HG03354 (cell line): ENCODE measurements at regions not wholly inside any gene's neighbourhood (a gene's known extent, or its start where the extent isn't known, plus 50 kb on each side); places are given as distances from the start of the nearest gene placed in this dataset.
"Not testable (repeated sequence)": the region's sequence is repeated elsewhere in the genome, so short reads cannot be mapped to it uniquely, and the experiment has no call there.

Source experiments
- ATAC-seq: cut with Tn5 transposase; IDR thresholded peaks from one replicate; pipeline ENCODE4 v1.9.1; 2021; ENCODE audit warnings: mild to moderate bottlenecking; ENCODE audit not compliant: unreplicated experiment, poor library complexity, severe bottlenecking

- ATAC-seq: peak; percentile 93
Observed at GRCh38 chr5:63401436-63402046, 560.7 kb downstream of the HTR1A start.

DNA sequence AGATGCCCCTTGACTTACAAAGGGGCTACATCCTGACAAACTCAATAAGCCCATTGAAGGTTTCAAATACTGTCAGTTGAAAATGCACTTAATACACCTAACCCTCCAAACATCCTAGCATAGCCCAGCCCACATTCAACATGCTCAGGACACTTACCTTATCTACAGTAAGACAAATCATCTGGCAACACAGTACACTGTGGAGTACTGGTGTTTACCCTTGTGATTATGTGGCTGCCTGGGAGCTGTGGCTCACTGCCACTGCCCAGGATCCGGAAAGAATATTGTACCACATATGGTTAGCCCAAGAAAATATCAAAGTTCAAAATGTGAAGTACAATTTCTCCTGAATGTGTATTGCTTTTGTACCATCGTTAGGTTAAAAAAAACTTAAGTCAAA, 562.2 kb downstream of the HTR1A start:
- no peak for ATAC-seq

- no peak for ATAC-seq
Observed at GRCh38 chr5:63398346-63398745, 563.9 kb downstream of the HTR1A start.

DNA sequence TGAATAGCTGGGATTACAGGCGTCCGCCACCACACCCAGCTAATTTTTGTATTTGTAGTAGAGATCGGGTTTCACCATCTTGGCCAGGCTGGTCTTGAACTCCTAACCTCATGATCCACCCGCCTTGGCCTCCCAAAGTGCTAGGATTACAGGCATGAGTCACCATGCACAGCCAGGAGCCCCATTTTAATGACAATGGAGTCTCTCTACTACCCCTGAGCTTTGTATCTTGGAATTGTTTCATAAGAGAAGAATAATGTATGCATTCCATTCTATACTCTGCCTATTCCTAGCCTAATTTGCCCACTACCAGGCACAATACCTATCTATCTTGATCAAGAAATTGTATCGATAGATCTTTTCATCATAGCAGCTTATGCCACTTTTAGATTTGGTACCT, 574.1 kb downstream of the HTR1A start:
- ATAC-seq: not testable (repeated sequence)

DNA sequence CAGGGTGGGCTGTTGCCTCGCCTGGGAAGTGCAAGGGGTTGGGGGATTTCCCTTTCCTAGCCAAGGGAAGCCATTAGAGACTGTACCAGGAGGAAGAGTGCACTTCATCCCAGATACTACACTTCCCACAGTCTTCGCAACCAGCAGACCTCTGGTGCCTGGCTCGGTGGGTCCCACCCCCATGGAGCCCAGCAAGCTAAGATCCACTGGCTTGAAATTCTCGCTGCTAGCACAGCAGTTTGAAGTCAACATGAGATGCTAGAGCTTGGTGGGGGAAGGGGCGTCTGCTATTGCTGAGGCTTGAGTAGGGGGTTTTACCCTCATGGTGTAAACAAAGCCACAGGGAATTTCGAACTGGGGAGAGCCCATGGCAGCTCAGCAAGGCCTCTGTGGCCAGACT, 586.4 kb downstream of the HTR1A start:
- no peak for ATAC-seq

GRCh38 chr5:63374085-63374484, 588.2 kb downstream of the HTR1A start:
- ATAC-seq: no peak

GRCh38 chr5:63351164-63351563, 611.1 kb downstream of the HTR1A start:
- no peak for ATAC-seq

DNA sequence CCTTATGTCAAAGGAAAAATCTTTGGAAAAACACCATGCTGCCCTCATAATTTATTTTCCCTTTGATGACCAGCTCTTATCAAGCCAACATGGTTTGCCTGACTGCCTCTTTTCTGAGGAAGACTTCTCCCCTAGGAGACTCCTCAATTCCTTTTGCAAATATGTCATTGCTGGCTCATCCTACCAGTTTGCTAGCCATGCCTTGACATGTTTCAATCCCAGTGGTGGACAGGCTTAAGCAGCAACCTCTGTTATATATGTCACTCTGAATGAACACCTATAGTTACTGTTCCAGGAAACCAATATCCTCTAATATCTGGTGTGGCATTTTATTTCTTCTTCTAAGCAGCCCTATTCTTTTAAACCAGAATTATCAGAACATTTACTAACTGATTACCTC, 615.8 kb downstream of the HTR1A start:
- no peak for ATAC-seq

GRCh38 chr5:63341442-63341841, 620.8 kb downstream of the HTR1A start:
- no peak for ATAC-seq

GRCh38 chr5:63323926-63324325, 638.3 kb downstream of the HTR1A start:
- ATAC-seq: no peak

- no peak for ATAC-seq
Observed at GRCh38 chr5:63314551-63314950, 647.7 kb downstream of the HTR1A start.

GRCh38 chr5:63310644-63311043, 651.6 kb downstream of the HTR1A start:
- ATAC-seq: no peak

DNA sequence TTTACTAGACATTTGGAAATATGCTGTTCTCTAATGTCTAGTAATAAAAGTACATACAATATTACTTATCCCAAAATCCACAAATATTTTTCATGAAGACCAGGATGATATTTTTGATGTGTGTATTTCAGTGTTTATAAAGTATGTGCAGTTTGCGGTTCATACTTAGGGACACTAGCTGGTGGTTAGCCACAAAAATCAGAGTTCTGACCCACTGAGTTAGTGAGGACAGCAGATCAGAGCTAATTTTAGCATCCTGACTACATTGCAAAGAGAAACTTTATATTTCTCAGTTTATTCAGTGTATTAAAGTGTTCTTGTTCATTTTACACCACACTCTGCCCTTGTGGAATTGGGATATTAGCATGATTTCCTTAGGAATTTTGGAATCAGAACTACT, 655.3 kb downstream of the HTR1A start:
- no peak for ATAC-seq

- no peak for ATAC-seq
Observed at GRCh38 chr5:63293317-63293716, 668.9 kb downstream of the HTR1A start.

DNA sequence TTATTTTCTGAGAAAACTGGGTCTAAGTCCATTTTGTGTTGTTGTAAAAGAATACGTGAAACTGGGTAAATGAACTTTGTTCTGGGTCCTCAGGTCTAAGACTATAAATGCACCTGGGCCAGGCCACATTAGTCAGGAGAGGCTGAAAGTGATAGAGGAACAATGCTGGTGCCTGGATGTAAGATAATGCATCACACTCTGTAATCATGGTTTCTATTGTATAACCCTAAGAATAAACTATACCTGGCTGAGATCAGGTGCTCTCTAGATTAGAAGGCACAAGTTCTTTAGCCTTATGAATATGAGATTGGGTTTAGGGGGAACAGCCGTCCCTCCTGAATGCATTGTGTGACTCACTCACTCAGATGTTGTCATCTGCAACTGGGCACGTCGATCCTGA, 675.5 kb downstream of the HTR1A start:
- no peak for ATAC-seq

DNA sequence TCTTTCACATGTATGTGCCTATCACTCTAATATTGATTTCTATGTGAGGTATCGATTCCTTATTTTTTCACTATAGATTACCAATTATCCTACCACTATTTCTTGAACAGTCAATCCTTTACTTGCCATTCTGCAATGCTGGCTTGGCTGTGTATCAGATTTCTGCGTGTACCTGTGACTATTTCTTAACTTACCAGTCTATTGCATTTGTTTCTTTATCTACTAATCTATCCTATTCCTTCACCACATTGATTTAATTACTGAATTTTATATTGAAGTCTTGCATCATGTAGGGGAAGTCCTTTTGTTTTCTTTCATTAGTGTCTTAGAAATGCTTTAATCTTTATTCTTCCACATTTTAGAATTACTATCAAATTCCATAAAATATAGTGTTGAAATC, 684.8 kb downstream of the LRRC70 start:
- ATAC-seq: no peak

DNA sequence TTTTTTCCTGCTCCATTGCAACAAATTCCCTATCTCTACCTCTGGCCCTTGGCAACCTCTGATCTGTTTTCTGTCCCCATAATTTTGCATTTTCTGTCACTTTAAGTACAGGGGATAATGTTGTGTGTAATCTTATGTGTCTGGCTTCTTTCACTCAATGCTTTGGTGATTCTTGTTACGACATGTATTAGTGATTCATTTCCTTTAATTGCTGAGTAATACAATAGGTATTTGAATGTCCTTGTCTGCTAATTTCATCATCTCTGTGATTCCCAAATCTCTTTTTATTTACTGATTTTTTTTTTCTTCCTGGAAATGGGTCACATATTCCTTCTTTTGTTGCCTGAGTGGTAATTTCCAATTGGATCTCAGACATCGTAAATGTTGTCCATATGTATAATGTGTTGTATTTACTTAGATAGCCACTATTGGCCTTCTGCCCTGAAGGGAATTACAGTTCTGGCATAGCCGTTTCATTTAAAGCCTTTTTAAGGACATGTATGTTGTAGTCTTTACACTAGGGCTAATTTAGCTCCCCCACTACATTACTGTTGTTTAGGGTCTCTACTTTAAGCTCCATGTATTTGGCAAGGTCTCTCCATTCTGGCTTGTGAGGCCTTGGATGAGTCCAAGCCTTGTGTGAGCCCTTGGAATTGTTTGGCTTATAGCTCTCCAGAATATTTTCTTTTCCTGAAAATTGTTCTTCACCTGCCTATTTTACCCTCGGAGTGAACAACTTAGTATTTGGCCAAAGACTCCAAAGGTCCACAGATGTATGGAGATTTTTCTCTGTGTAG, 683.8 kb downstream of the LRRC70 start:
- no peak for ATAC-seq

DNA sequence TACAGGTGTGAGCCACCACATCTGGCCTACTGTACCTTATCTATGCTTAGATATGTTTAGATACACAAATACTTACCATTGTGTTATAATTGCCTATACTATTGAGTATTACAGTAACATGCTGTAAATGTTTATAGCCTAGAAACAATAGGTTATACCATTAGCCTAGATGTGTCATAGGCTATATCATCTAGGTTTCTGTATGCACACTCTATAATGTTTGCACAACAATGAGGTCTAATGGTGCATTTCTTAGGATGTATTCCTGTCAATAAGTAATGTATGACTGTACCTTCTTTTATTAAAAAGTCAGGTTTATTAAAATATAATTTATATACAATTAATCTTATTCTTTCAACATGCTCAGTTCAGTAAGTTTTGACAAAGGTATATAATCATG, 683.1 kb downstream of the LRRC70 start:
- ATAC-seq: no peak

DNA sequence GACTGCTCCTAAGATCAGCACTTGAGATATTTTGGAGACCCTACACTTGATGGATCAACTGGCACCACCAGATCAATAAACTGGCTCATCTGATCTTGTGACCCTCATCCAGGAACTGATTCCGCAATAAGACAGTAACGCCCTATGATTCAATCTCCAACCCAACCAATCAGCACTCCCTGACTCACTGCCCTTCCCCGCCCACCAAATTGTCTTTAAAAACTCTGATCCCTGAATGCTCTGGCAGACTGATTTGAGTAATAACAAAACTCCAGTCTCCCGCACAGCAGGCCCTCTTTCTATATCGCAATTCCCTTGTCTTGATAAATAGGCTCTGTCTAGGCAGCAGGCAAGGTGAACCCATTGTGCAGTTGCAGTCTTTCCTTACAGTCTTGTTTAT, 677.0 kb downstream of the LRRC70 start:
- no peak for ATAC-seq

- no peak for ATAC-seq
Observed at GRCh38 chr5:63250939-63251338, 672.3 kb downstream of the LRRC70 start.

GRCh38 chr5:63249960-63250359, 671.3 kb downstream of the LRRC70 start:
- no peak for ATAC-seq

GRCh38 chr5:63247651-63248050, 669.0 kb downstream of the LRRC70 start:
- ATAC-seq: no peak
